MM.1S (cell line): ENCODE measurements at regions not wholly inside any gene's neighbourhood (a gene's known extent, or its start where the extent isn't known, plus 50 kb on each side); places are given as distances from the start of the nearest gene placed in this dataset.

ENCODE experiments used
- DNase-seq: peaks from one replicate; pipeline ENCODE4 v3.0.0-alpha.2; 2015
- H2AFZ ChIP-seq: fragments of 300-600 bp; sonication (generic); 2 replicates; pipeline ENCODE4 v1.6.0; 2016; ENCODE audit warnings: antibody characterized with exemption, low read length
- H3F3A ChIP-seq: fragments of 300-600 bp; sonication (generic); 2 replicates; pipeline ENCODE4 v1.6.1; 2016; ENCODE audit warnings: mild to moderate bottlenecking, antibody characterized with exemption, low read length, moderate library complexity, mixed read lengths; ENCODE audit not compliant: insufficient read depth
- H3K27ac ChIP-seq: fragments of 300-600 bp; sonication (generic); 2 replicates; pipeline ENCODE4 v1.5.1; 2016; ENCODE audit warnings: mild to moderate bottlenecking, low read length
- H3K27me3 ChIP-seq: fragments of 300-600 bp; sonication (generic); replicated peaks from 2 replicates; pipeline ENCODE4 v1.6.0; 2016; ENCODE audit warnings: low read length; ENCODE audit not compliant: insufficient read depth
- H3K36me3 ChIP-seq: fragments of 300-600 bp; sonication (generic); replicated peaks from 2 replicates; pipeline ENCODE4 v1.6.1; 2016; ENCODE audit warnings: mild to moderate bottlenecking, low read length, mixed read lengths; ENCODE audit not compliant: insufficient read depth
- H3K4me1 ChIP-seq: fragments of 300-600 bp; sonication (generic); 2 replicates; pipeline ENCODE4 v1.6.1; 2016; ENCODE audit warnings: low read length, mixed read lengths
- H3K4me2 ChIP-seq: fragments of 300-600 bp; sonication (generic); 2 replicates; pipeline ENCODE4 v1.6.0; 2016; ENCODE audit warnings: low read depth, low read length
- H3K4me3 ChIP-seq: fragments of 300-600 bp; sonication (generic); 2 replicates; pipeline ENCODE4 v1.5.1; 2016; ENCODE audit warnings: low read length, mixed read lengths
- H3K79me2 ChIP-seq: fragments of 300-600 bp; sonication (generic); 2 replicates; pipeline ENCODE4 v1.6.1; 2016; ENCODE audit warnings: mixed run types, low read length, mixed read lengths
- H3K9ac ChIP-seq: fragments of 300-600 bp; sonication (generic); 2 replicates; pipeline ENCODE4 v1.6.1; 2016; ENCODE audit warnings: low read length, mixed read lengths
- H3K9me2 ChIP-seq: fragments of 300-600 bp; sonication (generic); replicated peaks from 2 replicates; pipeline ENCODE4 v1.6.1; 2016; ENCODE audit warnings: mild to moderate bottlenecking, low read length, mixed read lengths; ENCODE audit not compliant: insufficient read depth
- H3K9me3 ChIP-seq: fragments of 300-600 bp; sonication (generic); replicated peaks from 2 replicates; pipeline ENCODE4 v1.6.1; 2016; ENCODE audit warnings: mild to moderate bottlenecking, low read length, mixed read lengths; ENCODE audit not compliant: insufficient read depth
- H4K20me1 ChIP-seq: fragments of 300-600 bp; sonication (generic); 2 replicates; pipeline ENCODE4 v1.6.1; 2016; ENCODE audit warnings: mild to moderate bottlenecking, low read length, moderate library complexity, mixed read lengths; ENCODE audit not compliant: insufficient read depth
- CTCF ChIP-seq: fragments of 300-600 bp; sonication (generic); IDR thresholded peaks from 2 replicates; pipeline ENCODE4 v1.5.1; 2016; ENCODE audit warnings: antibody characterized with exemption, low read length, mixed read lengths
- EZH2 ChIP-seq: fragments of 300-600 bp; sonication (generic); optimal IDR thresholded peaks from 2 replicates; pipeline ENCODE3; 2017; ENCODE audit warnings: low read depth, mild to moderate bottlenecking, antibody characterized with exemption, low read length, mixed read lengths
- EZH2phosphoT487 ChIP-seq: fragments of 300-600 bp; sonication (generic); IDR thresholded peaks from 2 replicates; pipeline ENCODE4 v1.6.1; 2018; ENCODE audit warnings: antibody characterized with exemption, low read length

DNA sequence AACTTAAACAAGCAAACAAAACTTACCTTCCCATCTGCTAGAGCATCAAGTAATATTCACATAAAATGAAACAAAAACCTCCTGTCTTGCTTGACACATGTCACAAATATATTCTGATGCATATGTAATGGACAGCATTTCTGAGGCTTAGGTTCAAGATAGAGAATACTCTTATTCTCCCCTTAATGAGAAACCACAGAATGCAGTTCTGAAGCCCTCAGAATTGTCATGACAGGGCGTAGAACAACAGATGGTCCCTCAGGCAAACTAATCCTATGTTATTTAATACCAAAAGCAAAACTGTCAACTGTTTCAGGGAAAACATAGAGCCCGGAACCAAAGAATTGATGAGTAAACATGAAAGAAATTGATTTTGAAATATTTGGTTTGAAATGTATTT, 229.9 kb upstream of the RIOK2 start:
- no peaks in the 10 kb centered on the region for H3F3A ChIP-seq

GRCh38 chr5:97417986-97418385, 234.9 kb upstream of the RIOK2 start:
- Histone ChIP-seq H3K79me2 (no peaks in the 10 kb centered on the region), H3K27me3 (no peaks in the 10 kb centered on the region), H3K4me3 (no peak overlapping the region), H2AFZ (no peak overlapping the region), H3K27ac (no peak overlapping the region), H4K20me1 (no peaks in the 10 kb centered on the region), H3K9me2 (no peaks in the 10 kb centered on the region), H3K4me1 (peaks cover 4% of the 10 kb centered on the region; the same call in 1 of the 2 replicates), H3K4me2 (no peak overlapping the region), H3K9me3 (no peaks in the 10 kb centered on the region), H3K9ac (no peak overlapping the region), H3F3A (no peaks in the 10 kb centered on the region), H3K36me3 (no peaks in the 10 kb centered on the region)
- TF ChIP-seq EZH2phosphoT487 (no peak), CTCF (no peak), EZH2 (no peak)
- DNase-seq: no peak

More for the DNA sequence above, 229.9 kb upstream of the RIOK2 start:
- Histone ChIP-seq H3K4me1 (no peaks in the 10 kb centered on the region), H3K9me2 (no peaks in the 10 kb centered on the region), H3K27me3 (no peaks in the 10 kb centered on the region), H3K79me2 (no peaks in the 10 kb centered on the region), H3K36me3 (no peaks in the 10 kb centered on the region), H3K4me3 (no peak overlapping the region), H3K9ac (no peak overlapping the region), H3K27ac (no peak overlapping the region), H3K9me3 (no peaks in the 10 kb centered on the region), H3K4me2 (no peak overlapping the region), H2AFZ (no peak overlapping the region), H4K20me1 (no peaks in the 10 kb centered on the region)
- peak; percentile 33 for DNase-seq
- TF ChIP-seq CTCF (no peak), EZH2 (no peak), EZH2phosphoT487 (no peak)

DNA sequence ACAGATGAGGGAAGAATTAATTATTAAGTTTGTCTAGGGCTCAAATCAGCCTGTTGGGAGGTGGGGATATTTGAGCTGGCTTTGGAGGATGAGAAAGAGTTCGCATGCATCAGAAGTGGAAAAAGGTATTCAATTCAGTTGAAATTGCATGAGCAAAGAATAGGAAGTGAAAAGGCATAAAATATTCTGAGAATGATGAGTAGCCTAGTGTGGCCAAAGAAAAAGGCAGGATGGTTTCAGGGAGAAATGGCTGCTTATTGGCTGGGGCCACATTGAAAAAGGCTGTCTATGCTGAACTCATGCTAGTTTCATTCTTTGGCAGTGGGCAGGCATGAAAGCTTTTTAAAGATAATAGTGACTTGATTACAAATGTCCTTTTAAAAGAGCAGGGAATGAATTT, 235.4 kb upstream of the RIOK2 start:
- no peak overlapping the region for H2AFZ ChIP-seq
- no peak overlapping the region for H3K4me2 ChIP-seq
- no peaks in the 10 kb centered on the region for H3K36me3 ChIP-seq
- no peaks in the 10 kb centered on the region for H4K20me1 ChIP-seq
- H3K9me2 ChIP-seq: no peaks in the 10 kb centered on the region
- H3F3A ChIP-seq: no peaks in the 10 kb centered on the region
- TF ChIP-seq EZH2phosphoT487 (no peak), EZH2 (no peak), CTCF (no peak)
- H3K27me3 ChIP-seq: no peaks in the 10 kb centered on the region
- no peaks in the 10 kb centered on the region for H3K79me2 ChIP-seq
- peak; percentile 14 for DNase-seq
- no peak overlapping the region for H3K9ac ChIP-seq
- H3K4me1 ChIP-seq: peaks cover 4% of the 10 kb centered on the region; the same call in 1 of the 2 replicates
- no peaks in the 10 kb centered on the region for H3K9me3 ChIP-seq
- H3K27ac ChIP-seq: no peak overlapping the region
- H3K4me3 ChIP-seq: no peak overlapping the region

GRCh38 chr5:97420646-97421045, 237.6 kb upstream of the RIOK2 start:
- no peak for DNase-seq
- Histone ChIP-seq H3K27me3 (no peaks in the 10 kb centered on the region), H3K4me3 (no peak overlapping the region), H3K4me1 (peaks cover 4% of the 10 kb centered on the region; the same call in 1 of the 2 replicates), H3K9me2 (no peaks in the 10 kb centered on the region), H3F3A (no peaks in the 10 kb centered on the region), H3K9ac (no peak overlapping the region), H3K4me2 (no peak overlapping the region), H4K20me1 (no peaks in the 10 kb centered on the region), H3K79me2 (no peaks in the 10 kb centered on the region), H3K27ac (no peak overlapping the region), H3K9me3 (no peaks in the 10 kb centered on the region), H2AFZ (no peak overlapping the region), H3K36me3 (no peaks in the 10 kb centered on the region)
- TF ChIP-seq EZH2 (no peak), EZH2phosphoT487 (no peak)
